Fibroblast of skin of abdomen (primary cell): ENCODE measurements at regions not wholly inside any gene's neighbourhood (a gene's known extent, or its start where the extent isn't known, plus 50 kb on each side); places are given as distances from the start of the nearest gene placed in this dataset.
"Not testable (repeated sequence)": the region's sequence is repeated elsewhere in the genome, so short reads cannot be mapped to it uniquely, and the experiment has no call there.

Experiments
- DNase-seq: peaks from one replicate; pipeline ENCODE4 v3.0.0-alpha.2; 2013

DNA sequence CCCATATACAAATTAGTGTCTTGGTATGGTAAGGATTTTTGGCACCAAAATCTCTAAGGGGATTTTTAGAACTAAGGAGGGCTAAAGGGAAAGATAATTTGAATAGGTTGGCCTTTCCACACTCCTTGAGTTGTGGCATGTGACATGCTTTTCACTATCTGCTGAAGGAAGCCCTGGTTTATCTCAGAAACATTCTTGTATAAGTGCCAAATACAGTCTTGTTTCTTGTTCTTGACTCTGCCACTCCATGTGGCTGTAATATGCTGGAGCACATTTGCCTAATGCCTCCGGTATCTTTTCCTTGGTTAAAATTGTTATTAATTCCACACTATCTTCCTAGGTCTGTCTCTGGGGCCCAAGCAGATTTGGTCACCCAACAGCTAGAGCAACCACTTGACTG lies 457.0 kb downstream of the USP25 start:
- DNase-seq = peak; percentile 36

DNA sequence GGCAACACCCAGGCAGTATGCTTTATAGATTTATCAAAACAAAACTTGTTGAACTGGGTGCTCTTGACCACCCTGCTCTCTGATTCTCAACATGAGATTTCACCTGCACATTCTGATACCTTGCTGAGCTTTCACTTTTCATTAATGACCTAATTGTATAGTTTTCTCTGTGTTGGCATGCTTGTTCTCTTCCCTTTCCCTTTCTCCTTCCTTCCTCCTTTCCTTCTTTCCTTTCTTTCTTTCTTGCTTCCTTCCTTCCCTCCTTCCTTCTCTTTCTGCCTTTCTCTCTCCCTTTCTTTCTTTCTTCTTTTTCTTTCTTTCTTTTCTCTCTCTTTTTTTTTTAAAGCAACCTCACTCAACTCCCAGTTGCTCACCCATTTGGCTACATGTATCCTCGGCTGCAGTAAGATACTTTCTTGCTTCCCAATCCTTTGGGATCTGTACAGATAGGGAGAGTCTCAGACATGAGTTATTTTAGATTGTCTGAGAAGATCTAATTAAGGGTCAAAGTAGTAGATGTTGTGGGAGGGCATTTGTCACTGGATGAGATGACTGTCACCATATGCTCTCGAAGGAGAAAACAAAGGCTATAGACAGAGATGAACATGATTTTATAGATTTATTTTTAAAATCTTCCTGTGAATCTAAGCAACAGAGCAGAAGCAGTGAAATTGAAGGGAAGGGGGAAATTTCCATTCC lies 458.0 kb downstream of the USP25 start:
- no peak for DNase-seq

DNA sequence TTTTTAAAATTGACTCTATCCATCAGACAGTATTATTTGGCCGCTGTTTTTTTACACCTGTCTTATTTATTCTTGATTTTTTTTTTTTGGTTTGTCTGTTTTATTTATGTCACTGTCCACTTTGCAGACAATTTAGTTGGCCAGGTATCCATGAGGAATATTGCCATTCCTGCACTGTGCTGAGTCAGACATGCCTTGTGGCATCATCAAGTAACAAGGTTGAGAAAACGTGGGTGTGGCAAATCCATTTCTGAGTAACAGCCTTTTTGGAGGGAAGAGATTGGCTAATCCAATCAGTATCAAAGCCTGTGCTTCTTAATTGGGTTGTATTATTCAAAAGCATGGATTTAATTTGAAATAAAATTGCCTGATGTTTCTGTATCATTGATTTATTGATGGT lies 463.1 kb downstream of the USP25 start:
- DNase-seq = peak; percentile 29

DNA sequence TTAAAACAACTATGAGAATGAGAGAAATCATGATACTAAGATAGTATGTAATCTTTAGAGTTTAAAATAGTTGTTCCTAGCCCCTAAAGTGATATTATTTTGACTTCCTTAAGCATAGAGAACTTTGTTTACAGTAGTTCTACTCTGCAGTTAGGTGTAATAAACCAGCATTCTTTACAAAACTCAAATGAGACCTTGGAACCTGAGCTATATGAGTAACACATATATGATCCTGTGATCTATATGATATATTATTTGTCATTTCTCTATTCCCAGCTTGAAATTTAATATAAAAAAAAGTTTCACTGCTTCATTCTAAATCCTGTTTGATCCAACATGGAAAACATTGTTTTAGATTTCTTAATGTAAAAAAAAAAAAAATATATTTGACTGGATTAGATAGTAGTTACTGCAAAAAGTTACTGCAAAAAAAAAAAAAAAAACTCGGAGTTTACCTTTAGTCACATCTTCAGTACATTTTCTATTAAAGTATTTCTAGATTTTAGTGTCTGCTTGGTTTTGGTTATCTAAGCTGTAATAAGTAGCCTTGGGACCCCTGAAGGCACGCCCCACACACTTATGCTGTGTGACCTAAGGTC lies 463.8 kb downstream of the USP25 start:
- no peak for DNase-seq

DNA sequence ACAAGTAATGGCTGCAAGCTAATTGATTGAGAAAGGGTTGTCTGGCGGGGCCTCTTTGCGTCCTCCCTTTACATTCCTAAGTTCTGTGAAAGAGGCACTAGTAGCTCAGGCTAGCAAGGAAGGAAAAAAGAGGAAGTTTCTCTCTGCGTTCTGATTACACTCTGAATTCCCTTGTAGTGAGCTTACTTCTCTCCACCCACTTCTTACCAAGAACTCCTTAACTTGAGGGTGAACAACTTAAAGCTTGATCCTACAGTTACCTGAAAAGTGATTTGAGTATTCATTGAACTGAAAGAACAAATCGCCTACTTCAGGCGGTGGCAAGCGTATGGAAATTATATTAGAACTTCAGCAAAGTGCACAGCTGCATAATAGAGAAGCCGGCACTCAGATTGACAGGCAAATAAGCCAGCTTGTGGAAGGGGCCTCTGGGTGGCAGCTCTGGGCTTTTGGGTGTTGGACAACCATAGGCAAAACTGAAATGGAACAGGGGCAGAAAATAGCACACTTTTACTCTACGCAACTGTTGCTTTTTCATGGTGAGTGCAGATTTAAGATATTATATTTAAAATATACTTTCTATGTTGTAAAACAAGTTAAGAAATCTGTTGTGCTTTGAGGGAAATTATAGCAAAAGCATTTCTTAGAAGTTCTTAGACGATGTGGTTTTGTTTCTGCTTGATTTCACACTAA lies 464.5 kb downstream of the USP25 start:
- DNase-seq = peak; percentile 87

DNA sequence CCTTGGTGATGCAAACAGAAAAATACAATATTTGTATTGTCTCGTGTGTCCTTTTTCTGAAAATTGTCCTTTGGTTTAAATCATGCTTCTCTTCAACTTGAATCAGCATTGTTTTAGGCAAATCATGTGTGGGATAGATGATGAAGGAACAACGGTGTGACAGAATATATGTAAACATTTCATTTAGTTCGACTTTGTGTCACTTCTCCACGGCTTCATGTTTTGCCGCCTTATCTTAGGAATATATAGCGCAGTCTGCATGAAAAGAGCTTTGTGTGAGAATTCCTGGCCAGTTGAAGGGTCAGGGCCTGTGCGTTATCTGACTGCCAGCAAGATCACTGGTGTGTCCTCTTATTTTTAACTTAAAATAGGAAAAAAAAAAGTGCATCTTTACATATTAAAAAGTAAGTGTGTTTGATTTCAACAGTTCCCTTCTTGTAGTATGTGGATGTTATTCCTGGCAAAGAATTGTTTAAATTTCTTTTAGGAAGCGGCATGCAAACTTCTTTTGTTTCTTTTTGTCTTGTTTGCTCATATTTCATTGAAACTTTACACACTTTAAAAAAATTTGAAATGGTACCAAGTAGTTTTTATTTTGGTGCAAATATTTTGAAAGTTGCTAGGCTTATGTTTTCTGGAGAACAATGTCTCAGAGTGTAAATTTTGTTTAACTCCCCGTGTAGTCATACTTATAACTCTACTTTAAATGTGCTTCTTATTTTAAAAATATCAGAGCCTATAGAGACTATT lies 465.2 kb downstream of the USP25 start:
- DNase-seq = peak; percentile 23

DNA sequence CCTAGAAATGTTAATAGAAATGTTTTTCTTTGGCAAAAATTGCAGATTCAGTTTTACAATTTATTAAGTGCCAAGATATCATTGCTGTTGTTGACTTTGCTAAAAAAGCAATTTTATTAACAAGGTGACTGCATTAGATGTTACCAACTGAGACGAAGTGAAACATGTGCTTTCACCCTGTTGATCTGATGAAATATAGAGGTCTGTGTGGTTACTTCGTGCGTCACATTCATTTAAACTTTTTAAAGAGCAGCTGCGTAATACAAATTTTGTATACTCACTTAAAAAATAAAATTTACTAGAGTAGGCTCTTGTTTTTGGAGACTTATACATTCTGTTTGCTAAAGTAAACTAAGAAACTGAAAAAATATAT lies 465.7 kb downstream of the USP25 start:
- peak; percentile 66 for DNase-seq

DNA sequence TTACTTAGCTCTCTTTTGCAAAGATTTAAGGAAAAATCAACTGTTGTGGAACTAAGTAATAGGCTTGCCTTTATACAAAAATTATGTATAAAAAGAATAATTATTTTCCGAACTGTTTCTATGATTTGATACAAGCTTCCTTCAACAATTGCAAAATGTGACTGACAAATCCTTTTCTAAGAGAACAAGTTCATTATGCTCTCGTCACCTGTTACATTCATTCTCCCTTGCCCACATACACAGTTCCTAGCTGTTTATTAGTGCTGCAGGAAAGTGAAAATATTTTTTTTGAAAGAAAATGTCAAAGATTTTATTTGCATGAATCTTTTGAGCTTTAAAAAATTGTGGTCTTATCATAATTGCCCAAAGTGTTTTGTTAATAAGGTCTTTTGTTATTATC lies 466.2 kb downstream of the USP25 start:
- DNase-seq = no peak

DNA sequence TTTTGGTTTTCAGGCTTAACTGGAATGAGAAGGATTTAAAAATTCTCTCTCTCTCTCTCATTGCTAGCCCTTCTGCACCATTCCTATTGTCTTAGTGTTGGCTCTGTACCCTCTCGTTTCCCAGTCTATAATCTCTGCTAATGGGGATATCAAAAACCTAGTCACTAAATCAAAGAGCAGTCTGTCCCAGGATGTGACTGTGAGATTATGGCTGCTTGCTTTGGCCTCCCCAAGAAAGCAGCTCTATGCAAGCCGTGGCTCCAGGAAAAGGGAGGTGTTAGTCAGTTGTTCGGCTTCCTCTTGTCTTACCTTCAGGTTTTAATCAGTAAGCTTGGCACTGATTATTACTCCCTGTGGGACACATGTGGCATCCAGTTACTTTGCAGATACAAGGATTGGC lies 468.8 kb downstream of the USP25 start:
- no peak for DNase-seq

DNA sequence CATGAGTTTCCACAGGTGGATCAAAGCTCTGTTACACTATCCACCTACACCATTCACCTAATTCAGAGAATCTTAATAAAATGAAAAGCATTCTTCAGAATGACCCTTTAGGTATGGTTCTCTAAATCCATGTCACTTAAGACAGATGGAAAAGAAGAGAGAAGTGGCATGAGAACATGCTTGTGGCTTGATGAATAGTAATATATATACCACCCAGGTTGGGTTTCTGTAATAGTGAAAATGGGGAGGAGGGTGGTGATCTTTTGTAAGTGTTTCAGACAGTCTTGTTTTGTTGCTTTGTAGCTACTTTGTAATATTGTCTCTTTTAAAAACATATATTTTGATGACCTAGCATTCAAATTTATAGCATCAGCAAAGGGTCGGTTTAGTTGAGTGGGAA lies 469.8 kb downstream of the USP25 start:
- no peak for DNase-seq

DNA sequence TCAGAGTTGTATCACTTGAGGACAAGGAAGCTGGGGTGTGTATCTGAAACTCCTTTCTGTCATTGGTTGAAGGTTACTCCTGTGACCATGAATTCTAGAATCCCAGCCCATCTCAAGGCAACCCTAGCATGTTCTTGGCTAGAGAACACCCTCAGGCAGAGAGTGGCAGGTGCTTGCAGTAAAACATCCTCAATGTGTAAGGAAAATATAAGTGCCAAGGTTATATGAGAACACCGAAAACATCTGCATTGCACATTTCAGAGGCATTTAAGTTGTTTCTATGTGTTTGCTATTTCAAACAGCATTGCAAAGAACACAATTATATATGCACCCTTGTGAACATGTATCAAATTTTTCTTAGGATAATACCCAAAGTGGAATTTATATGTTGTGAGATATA lies 471.9 kb downstream of the USP25 start:
- DNase-seq = no peak

DNA sequence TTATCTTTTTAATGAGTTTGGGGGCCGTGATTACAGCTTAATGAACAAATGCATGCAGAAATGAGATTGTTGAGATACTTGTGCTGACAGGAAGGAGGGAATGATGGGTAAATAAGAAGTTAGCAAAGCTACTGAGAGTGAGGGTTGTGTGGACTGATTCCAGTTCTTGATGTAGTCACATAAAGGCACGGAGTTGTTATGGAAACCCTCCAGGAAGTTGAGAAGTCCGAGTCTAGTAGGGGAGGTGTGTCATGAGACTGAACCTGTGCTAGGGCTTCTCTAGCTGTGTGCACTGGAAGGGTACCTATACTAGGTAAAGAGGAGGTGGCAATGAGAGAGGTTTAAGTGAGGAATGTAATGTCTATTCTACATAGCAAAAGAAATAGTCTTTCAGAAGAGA lies 475.7 kb downstream of the USP25 start:
- DNase-seq = no peak

DNA sequence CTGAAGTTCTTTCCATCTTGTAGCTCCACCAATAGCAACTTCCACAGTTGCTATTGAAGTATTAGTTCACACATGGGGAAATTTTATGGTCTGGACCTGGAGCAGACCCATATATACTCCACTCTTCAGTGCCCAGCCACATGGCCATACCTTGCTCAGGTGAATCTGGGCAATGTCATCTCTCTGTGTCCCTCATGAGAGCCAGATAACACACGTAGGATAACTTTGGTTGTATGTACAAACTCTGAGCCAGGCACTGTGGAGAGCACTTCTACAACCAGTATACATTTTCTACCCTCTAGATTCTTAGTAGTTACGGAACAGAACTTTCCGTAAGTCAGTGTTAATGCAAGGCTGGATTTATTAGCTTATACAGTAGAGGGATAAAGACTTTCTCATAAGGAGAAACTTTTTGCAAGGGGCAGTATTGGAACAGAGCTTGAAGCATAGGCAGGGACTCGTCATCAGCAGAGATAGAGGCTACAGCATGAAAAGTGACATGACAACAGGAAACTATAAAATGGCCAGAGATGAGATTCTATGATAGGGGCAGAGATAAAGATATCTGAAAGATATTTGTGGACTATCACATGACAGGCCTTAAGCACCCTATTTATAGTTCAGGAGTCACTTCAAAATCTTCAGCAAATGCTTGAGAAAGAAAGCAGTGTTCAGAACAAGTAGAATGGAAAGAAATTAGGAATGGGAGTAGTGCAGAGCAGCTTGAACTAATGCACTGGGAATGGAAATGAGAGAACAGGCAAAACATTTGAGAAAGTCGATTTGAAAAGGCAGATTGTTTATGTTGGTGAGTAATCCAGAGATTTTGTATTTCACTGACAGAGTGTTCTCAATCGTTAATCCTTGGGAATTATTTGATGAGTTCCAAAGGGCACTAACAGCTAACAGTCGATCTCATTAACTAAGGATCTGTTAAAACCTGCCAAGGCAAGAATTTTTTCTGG lies 481.8 kb downstream of the USP25 start:
- peak; percentile 9 for DNase-seq

DNA sequence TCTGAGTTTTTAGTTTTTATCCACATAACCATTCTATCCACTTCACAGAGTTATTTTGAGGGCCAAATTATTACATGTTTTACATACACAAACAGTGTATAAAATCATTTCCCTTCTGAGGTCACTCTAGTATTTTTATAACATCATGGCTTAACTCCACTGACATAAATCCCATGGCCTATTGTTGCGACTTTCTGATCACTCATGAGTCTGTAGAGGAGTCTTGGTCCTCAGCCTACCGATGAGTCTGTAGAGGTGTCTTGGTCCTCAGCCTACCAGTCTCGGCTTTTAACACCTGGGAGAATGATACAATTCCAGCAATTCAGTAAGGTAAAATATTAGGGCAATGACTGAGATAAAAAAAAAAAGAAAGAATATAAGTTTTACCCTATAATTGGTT lies 483.7 kb downstream of the USP25 start:
- DNase-seq = no peak

DNA sequence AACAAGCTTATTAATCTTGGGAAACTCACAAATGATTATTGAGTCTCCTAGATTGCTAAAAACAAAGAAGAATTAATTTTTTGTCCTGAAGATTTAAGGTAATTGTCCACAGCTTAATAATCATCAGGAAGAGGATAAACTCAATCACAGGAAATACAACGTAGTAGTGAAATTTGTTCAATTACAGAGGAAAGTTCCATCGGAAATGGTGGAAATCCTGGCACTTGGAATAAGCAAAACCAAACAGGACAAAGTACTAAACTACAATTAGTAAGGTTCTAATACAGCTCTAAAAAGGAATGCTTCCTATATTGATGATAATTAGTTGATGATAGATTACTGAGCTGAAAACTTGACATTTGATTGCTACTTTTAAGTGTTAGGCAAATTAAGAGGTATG lies 485.4 kb downstream of the USP25 start:
- no peak for DNase-seq

DNA sequence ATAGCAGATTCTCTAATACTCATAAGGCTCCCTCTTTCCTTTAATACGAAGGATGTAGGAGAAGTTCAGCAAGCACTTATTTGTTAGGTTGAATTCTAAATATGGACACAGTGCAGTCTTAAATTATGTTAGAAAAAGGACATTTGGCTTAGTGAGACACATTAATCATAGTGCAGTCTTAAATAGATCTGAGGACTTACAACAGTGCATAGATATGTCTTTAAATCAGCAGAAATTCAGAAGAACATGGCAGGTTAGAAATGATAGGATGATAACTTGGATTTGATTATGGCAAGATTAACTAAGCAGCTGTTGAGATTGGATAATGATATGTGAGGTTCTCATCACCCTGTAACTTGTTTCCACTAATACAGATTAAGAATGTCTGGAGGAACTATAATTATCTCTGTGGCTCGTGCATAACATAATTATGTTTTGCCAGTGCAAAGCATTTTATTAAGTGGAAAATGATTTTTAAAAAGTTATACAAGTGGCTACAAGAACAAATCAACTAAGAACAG lies 485.9 kb downstream of the USP25 start:
- no peak for DNase-seq

DNA sequence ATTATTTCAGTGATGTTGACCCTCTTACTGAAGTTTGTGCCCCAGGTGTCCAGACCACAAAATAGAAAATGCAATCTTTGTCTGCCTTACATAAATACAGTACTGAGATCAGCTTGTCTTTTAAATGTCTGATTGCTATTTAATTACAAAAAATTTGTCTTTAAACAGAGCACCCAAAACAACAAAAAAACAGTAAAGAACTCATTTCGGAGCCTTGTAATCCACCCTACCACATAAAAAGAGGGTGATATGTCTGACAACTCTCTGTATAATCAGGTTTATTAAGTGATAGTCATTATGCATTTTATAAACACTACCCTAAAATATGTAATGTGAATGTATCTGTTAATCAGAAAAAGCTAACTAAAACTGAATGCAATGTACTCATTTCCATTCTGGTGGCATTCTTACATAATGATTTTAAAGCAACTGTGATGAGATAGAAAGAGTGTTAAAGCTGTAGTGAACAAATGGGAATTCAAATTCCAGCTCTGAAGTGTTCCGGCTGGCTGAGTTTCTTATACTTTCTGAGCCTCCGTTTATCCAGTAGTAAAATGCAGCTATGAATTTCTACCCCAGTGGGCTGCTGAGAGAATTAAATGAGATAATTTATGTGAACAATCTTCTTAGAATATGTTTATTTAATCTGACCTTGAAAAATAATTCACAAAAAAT lies 486.6 kb downstream of the USP25 start:
- DNase-seq = no peak

DNA sequence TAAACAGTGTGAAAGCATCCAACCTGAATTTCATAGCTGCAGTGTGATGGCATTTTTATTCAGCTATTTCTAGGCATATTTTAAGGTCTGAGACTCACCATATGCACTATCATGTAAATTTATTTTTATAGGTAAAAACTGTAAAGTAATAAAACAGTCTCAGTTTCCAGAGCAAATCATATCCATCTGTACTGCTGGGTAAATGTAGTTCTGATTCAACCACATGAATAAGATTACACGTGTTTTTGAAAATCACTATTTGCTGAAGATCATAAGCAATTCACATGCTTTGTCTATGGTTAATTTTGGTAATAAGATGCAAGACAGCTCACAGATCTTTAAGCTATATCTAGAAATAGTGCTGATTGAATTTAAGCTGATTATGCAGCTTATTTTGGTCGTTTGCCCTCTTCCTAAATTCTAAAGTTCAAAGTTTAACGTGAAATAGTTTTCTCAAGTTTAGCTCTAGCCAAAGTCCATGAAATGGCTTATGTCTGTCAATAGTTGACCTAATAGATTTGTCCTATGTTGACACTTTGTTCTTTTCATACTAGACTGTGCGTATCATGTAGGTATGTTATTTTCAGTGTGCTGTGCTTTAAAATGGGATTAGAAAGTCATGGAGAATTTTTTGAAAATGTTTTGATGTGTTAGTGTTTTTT lies 489.0 kb downstream of the USP25 start:
- DNase-seq = no peak

DNA sequence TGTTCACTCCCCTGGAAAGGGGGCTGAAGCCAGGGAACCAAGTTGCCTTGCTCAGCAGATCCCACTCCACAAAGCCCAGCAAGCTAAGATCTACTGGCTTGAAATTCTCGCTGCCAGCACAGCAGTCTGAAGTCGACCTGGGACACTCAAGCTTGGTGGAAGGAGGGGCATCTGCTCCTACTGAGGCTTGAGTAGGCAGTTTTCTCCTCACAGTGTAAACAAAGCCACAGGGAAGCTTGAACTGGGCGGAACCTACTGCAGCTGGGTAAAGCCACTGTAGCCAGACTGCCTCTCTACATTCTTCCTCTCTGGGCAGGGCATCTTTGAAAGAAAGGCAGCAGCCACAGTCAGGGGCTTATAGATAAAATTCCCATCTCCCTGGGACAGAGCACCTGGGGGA lies 495.0 kb downstream of the USP25 start:
- DNase-seq = not testable (repeated sequence)

DNA sequence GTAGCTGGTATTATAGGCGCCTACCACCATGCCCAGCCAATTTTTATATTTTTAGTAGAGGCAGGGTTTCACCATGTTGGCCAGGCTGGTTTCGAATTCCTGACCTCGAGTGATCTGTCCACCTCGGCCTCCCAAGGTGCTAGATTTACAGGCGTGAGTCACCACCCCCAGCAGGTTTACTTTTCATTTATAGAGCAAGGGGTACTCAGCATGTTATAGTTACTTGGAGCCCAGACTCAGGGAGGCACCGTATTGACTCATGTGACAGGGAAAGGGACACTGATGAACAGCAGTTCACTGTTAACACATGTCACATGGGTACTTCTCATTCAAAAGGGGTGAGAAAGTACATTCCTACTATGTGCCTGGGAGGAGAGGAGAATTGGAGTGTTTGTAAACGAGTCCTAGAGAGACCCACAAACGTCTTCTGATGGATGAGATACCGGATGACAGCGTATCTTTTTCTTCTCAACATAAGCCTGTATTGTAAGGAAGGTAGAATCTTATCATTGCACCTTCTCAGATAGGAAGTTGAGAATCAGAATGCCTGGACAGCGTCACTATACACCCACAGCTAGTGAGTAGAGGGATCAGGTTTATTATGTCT lies 510.0 kb downstream of the USP25 start:
- DNase-seq = no peak
